H1 (cell line): ENCODE measurements at regions not wholly inside any gene's neighbourhood (a gene's known extent, or its start where the extent isn't known, plus 50 kb on each side); places are given as distances from the start of the nearest gene placed in this dataset.

Experiments used
- CTCF ChIA-PET: fragments of 300-600 bp; sonication (Branson Sonifier 250); formaldehyde crosslinking; loops from one replicate; lab custom pipeline; 2021; ENCODE audit not compliant: partially characterized antibody; lab: Charles Lee
- POLR2A ChIA-PET: fragments of 300-600 bp; sonication (Branson Sonifier 250); formaldehyde crosslinking; loops from one replicate; lab custom pipeline; 2021; ENCODE audit warnings: inconsistent platforms; ENCODE audit not compliant: partially characterized antibody; lab: Charles Lee
- DNase-seq, 2 experiments: peaks; one replicate each; pipeline versions ENCODE4 v3.0.0 to v3.0.0-alpha.2; 2010 to 2022; ENCODE audit warnings: low spot score in 2 of 2, low read depth in 1 of 2, mixed read lengths in 1 of 2
- FAIRE-seq: peaks from 2 replicates; lab custom pipeline; 2011; peaks lifted over from hg19 to GRCh38; lab: Jason Lieb, UNC
- H2AFZ ChIP-seq: 2 replicates; pipeline ENCODE4 v1.8.1; 2012; ENCODE audit warnings: low read length, inconsistent platforms
- H2AK5ac ChIP-seq: 2 replicates; pipeline ENCODE4 v1.6.1; 2013; ENCODE audit warnings: low read depth, low read length
- H2BK120ac ChIP-seq: replicated peaks from 2 replicates; pipeline ENCODE3; 2013; ENCODE audit warnings: low read depth, low read length, inconsistent platforms
- H2BK12ac ChIP-seq: 2 replicates; pipeline ENCODE4 v1.6.1; 2013; ENCODE audit warnings: low read depth, low read length
- H2BK15ac ChIP-seq: 2 replicates; pipeline ENCODE4 v1.6.1; 2013; ENCODE audit warnings: low read length
- H2BK20ac ChIP-seq: 2 replicates; pipeline ENCODE4 v1.6.1; 2013; ENCODE audit warnings: low read length
- H2BK5ac ChIP-seq: 2 replicates; pipeline ENCODE4 v1.6.1; 2013; ENCODE audit warnings: low read depth, low read length
- H3K14ac ChIP-seq: 2 replicates; pipeline ENCODE4 v1.6.1; 2013; ENCODE audit warnings: inconsistent platforms; ENCODE audit not compliant: insufficient read length
- H3K18ac ChIP-seq: 2 replicates; pipeline ENCODE4 v1.6.1; 2013; ENCODE audit warnings: low read length; ENCODE audit errors: extremely low read depth
- H3K23ac ChIP-seq: 2 replicates; pipeline ENCODE4 v1.6.1; 2013; ENCODE audit warnings: inconsistent platforms; ENCODE audit not compliant: insufficient read length
- H3K23me2 ChIP-seq: 2 replicates; pipeline ENCODE4 v1.6.1; 2013; ENCODE audit warnings: low read depth, low read length
- H3K27ac ChIP-seq: 2 replicates; pipeline ENCODE4 v1.6.1; 2011; ENCODE audit warnings: low read depth, low read length, inconsistent platforms
- H3K27me3 ChIP-seq, 4 experiments: replicated peaks in 1 of 4; 1 replicate in 1 of 4; 2 replicates in 3 of 4; pipeline versions ENCODE4 v1.6.1 to v1.8.1; 2011 to 2013; ENCODE audit warnings: low read length in 3 of 4, mild to moderate bottlenecking in 3 of 4, inconsistent platforms in 2 of 4, mixed read lengths in 2 of 4, moderate library complexity in 1 of 4; ENCODE audit not compliant: control insufficient read depth in 3 of 4, insufficient read depth in 3 of 4; ENCODE audit errors: extremely low read depth in 1 of 4
- H3K36me3 ChIP-seq, 4 experiments: 2 replicates each; pipeline versions ENCODE4 v1.6.1 to v1.8.1; 2011 to 2013; ENCODE audit warnings: mild to moderate bottlenecking in 4 of 4, low read length in 3 of 4, moderate library complexity in 2 of 4, control low read depth in 1 of 4, inconsistent platforms in 1 of 4; ENCODE audit not compliant: insufficient read depth in 4 of 4, control insufficient read depth in 2 of 4
- H3K4ac ChIP-seq: replicated peaks from 2 replicates; pipeline ENCODE3; 2013; ENCODE audit warnings: low read length, low read depth, mixed read lengths, inconsistent platforms; ENCODE audit not compliant: insufficient read length
- H3K4me1 ChIP-seq, 4 experiments: replicated peaks in 1 of 4; 1 replicate in 1 of 4; 2 replicates in 3 of 4; pipeline versions ENCODE4 v1.6.1 to v1.8.1; 2011 to 2013; ENCODE audit warnings: low read length in 3 of 4, inconsistent platforms in 2 of 4, mixed read lengths in 1 of 4; ENCODE audit not compliant: insufficient read depth in 4 of 4, control insufficient read depth in 3 of 4
- H3K4me2 ChIP-seq, 2 experiments: 2 replicates each; pipeline versions ENCODE4 v1.6.1 to v1.8.1; 2011 to 2013; ENCODE audit warnings: low read depth in 2 of 2, low read length in 2 of 2, control low read depth in 1 of 2, inconsistent platforms in 1 of 2, mild to moderate bottlenecking in 1 of 2; ENCODE audit not compliant: insufficient read depth in 1 of 2
- H3K4me3 ChIP-seq, 4 experiments: fragments of 200-600, 300-600 bp in 1 of 4; sonication (generic), shearing (Covaris generic), sonication (Bioruptor Twin) in 1 of 4; 2 replicates each; pipeline versions ENCODE4 v1.5.1 to v1.8.1; 2011 to 2016; ENCODE audit warnings: low read length in 4 of 4, low read depth in 3 of 4, control low read depth in 2 of 4, inconsistent platforms in 2 of 4, mild to moderate bottlenecking in 2 of 4, mixed read lengths in 1 of 4, moderate library complexity in 1 of 4; ENCODE audit not compliant: insufficient read depth in 2 of 4; ENCODE audit errors: extremely low read depth in 1 of 4
- H3K56ac ChIP-seq: replicated peaks from 2 replicates; pipeline ENCODE3; 2013; ENCODE audit warnings: low read depth, mild to moderate bottlenecking, mixed read lengths, low read length, inconsistent platforms; ENCODE audit not compliant: insufficient read length
- H3K79me1 ChIP-seq: 2 replicates; pipeline ENCODE4 v1.6.1; 2013; ENCODE audit warnings: low read depth, low read length, control low read depth
- H3K79me2 ChIP-seq, 2 experiments: 2 replicates each; pipeline versions ENCODE4 v1.6.1 to v1.8.1; 2012 to 2013; ENCODE audit warnings: low read length in 2 of 2, mild to moderate bottlenecking in 2 of 2, inconsistent platforms in 1 of 2; ENCODE audit not compliant: insufficient read depth in 2 of 2, control insufficient read depth in 1 of 2
- H3K9ac ChIP-seq, 4 experiments: replicated peaks in 1 of 4; 1 replicate in 1 of 4; 2 replicates in 3 of 4; pipeline versions ENCODE4 v1.6.1 to v1.8.1; 2011 to 2013; ENCODE audit warnings: low read depth in 3 of 4, low read length in 3 of 4, control low read depth in 2 of 4, mild to moderate bottlenecking in 2 of 4, moderate library complexity in 2 of 4, inconsistent platforms in 1 of 4; ENCODE audit errors: extremely low read depth in 1 of 4
- H3K9me3 ChIP-seq, 2 experiments: 2 replicates each; pipeline versions ENCODE4 v1.6.1 to v1.8.1; 2012 to 2013; ENCODE audit warnings: mild to moderate bottlenecking in 2 of 2, moderate library complexity in 2 of 2, control low read depth in 1 of 2, inconsistent platforms in 1 of 2, low read depth in 1 of 2, low read length in 1 of 2, mixed read lengths in 1 of 2; ENCODE audit not compliant: insufficient read depth in 2 of 2
- H4K20me1 ChIP-seq, 2 experiments: replicated peaks in 1 of 2; 2 replicates each; pipeline versions ENCODE3 to v1.8.1; 2011 to 2013; ENCODE audit warnings: inconsistent platforms in 2 of 2, low read length in 2 of 2, mild to moderate bottlenecking in 1 of 2; ENCODE audit not compliant: insufficient read depth in 2 of 2, control insufficient read depth in 1 of 2
- H4K5ac ChIP-seq: 2 replicates; pipeline ENCODE4 v1.6.1; 2013; ENCODE audit warnings: low read length, low read depth, mixed read lengths, inconsistent platforms; ENCODE audit not compliant: insufficient read length
- H4K8ac ChIP-seq: 2 replicates; pipeline ENCODE4 v1.8.0; 2013; ENCODE audit warnings: mild to moderate bottlenecking, moderate library complexity, low read length, inconsistent platforms; ENCODE audit not compliant: insufficient read depth; ENCODE audit errors: extremely low read depth
- H4K91ac ChIP-seq: replicated peaks from 2 replicates; pipeline ENCODE3; 2013; ENCODE audit warnings: low read length, mixed read lengths, inconsistent platforms; ENCODE audit not compliant: insufficient read length
- CBX8 ChIP-seq: fragments of 300-800, 300-1000 bp; sonication (generic); IDR thresholded peaks from 2 replicates; pipeline ENCODE4 v1.7.1; 2016; ENCODE audit warnings: low read depth, low read length, borderline replicate concordance
- FOSL1 ChIP-seq: IDR thresholded peaks from 2 replicates; pipeline ENCODE4 v1.6.1; 2011; ENCODE audit warnings: mild to moderate bottlenecking, low read depth, low read length, moderate library complexity; ENCODE audit not compliant: insufficient read depth
- SUZ12 ChIP-seq: fragments of 200-600 bp; sonication (generic); IDR thresholded peaks from 2 replicates; pipeline ENCODE4 v1.6.1; 2012; ENCODE audit warnings: mild to moderate bottlenecking, inconsistent platforms, low read length, moderate library complexity, mixed read lengths
- WGBS, 2 experiments: shearing (Covaris generic) in 1 of 2; methylation state at CpG; one replicate each; pipeline versions ENCODE4 v1.1.6 to v1.1.7; 2013 to 2015; ENCODE audit warnings: low lambda C conversion rate in 2 of 2, mixed read lengths in 2 of 2, inconsistent platforms in 1 of 2, low coverage in 1 of 2, missing lambda C conversion rate in 1 of 2; ENCODE audit not compliant: insufficient replicate concordance in 2 of 2, insufficient coverage in 1 of 2, insufficient read length in 1 of 2; ENCODE audit errors: extremely low coverage in 1 of 2, missing lambda C conversion rate in 1 of 2; 5-methylcytosine and 5-hydroxymethylcytosine counted together
- TF ChIP-seq, protein P1 (sequence below), 3 experiments: IDR thresholded peaks; 1 replicate in 2 of 3; 2 replicates in 1 of 3; pipeline versions ENCODE4 v1.5.1 to v1.6.1; 2011; ENCODE audit warnings: low read length in 3 of 3, mild to moderate bottlenecking in 3 of 3, inconsistent platforms in 2 of 3, low read depth in 1 of 3, moderate library complexity in 1 of 3; ENCODE audit not compliant: insufficient read depth in 1 of 3; ENCODE audit errors: control extremely low read depth in 1 of 3

DNA sequence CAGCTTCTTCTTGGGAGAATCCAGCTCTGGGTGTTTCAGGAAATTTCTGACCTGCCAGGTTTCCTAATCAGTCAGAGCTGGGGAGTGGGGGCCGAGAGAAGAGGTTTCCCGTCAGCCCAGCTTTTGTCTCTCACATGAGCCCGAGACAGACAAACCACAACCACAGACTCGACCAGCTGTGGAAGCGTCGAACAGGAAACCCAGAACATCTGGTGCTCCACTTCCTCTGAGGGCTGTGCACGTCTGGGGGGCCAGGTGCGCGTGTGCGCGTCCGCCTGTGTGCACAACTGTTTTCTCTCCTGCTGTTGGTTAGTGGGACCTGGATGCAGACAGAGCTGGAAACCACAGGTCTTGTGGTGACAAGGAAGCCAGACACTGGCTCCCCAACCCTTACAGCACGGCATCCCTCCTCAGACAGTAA is 113.0 kb upstream of the SLC25A33 start:
- Histone ChIP-seq H2BK120ac (no peak overlapping the region), H4K8ac (peak overlapping the region; percentile 45; the same call in 1 of the 2 replicates), H3K18ac (no peak overlapping the region), H3K9ac (no peak overlapping the region), H4K91ac (no peak overlapping the region), H3K4me3 (no peak overlapping the region), H3K23ac (no peak overlapping the region), H4K20me1 (no peaks in the 10 kb centered on the region), H3K27ac (no peak overlapping the region), H2BK12ac (0 out of 2 replicates have a peak overlapping the region, but pooled peaks have one; percentile 50), H2BK15ac (0 out of 2 replicates have a peak overlapping the region, but pooled peaks have one; percentile 61), H3K9me3 (no peaks in the 10 kb centered on the region), H3K4ac (no peak overlapping the region), H2AFZ (no peak overlapping the region), H3K4me1 (peaks cover 0 to 5% (median 2%) of the 10 kb centered on the region in 4 experiments; a peak in 4 of 7 replicates), H3K23me2 (peaks cover 8% of the 10 kb centered on the region), H3K4me2 (no peak overlapping the region), H3K14ac (no peak overlapping the region), H3K79me2 (no peaks in the 10 kb centered on the region), H2BK5ac (no peak overlapping the region), H4K5ac (no peak overlapping the region), H3K79me1 (no peaks in the 10 kb centered on the region), H3K56ac (no peak overlapping the region), H2AK5ac (no peak overlapping the region), H3K27me3 (no peaks in the 10 kb centered on the region), H2BK20ac (no peak overlapping the region), H3K36me3 (no peaks in the 10 kb centered on the region)
- TF ChIP-seq FOSL1 (no peak), SUZ12 (no peak), CBX8 (no peak)
- TF ChIP-seq, protein P1, sequence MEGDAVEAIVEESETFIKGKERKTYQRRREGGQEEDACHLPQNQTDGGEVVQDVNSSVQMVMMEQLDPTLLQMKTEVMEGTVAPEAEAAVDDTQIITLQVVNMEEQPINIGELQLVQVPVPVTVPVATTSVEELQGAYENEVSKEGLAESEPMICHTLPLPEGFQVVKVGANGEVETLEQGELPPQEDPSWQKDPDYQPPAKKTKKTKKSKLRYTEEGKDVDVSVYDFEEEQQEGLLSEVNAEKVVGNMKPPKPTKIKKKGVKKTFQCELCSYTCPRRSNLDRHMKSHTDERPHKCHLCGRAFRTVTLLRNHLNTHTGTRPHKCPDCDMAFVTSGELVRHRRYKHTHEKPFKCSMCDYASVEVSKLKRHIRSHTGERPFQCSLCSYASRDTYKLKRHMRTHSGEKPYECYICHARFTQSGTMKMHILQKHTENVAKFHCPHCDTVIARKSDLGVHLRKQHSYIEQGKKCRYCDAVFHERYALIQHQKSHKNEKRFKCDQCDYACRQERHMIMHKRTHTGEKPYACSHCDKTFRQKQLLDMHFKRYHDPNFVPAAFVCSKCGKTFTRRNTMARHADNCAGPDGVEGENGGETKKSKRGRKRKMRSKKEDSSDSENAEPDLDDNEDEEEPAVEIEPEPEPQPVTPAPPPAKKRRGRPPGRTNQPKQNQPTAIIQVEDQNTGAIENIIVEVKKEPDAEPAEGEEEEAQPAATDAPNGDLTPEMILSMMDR (IDR thresholded peaks at IDR 0.05; ENCODE audit: control extremely low read depth in 1 of 3, insufficient read depth in 1 of 3, low read depth in 1 of 3, low read length in 3 of 3): no peak
- FAIRE-seq (no peak), DNase-seq (no peak)
- ChIA-PET POLR2A (no interaction called here), CTCF (interaction anchor here (0.6 to 2.1 kb wide), 6 partner anchors 7 to 159 kb away, joined by 3 to 5 read pairs (median 3); no protein-coding TSS in a partner anchor)
- WGBS, 2 experiments: 74% methylated on average over 13 of the region's 13 CpGs; no CpG with 5 or more reads in 1 of the 2 experiments
